ENCODE measurements at regions not wholly inside any gene's neighbourhood (a gene's known extent, or its start where the extent isn't known, plus 50 kb on each side); places are given as distances from the start of the nearest gene placed in this dataset.

DNA sequence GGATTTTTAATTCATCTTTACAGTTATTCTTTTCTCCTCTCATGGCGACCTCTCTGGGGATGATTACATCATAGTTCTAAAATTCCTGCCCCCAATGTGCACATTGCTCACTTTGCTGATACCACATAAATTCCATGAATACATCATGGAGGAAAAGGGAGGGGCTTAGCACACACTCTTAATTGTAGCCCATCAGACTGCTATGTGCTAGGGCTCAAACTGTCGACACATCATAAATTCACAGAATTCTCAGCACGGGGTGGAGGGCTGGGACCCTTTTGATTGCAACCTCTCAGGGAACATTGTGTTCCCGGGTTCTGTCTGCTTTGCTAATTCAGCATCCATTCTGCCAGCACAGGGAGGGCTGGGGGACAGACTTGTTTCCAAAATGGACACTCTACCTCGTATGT lies 592.9 kb downstream of the BCOR start:
- Histone ChIP-seq H3K23ac (ENCODE audit: low read depth, low read length) (no peak overlapping the region), H3K4me2 (ENCODE audit: low read depth, low read length) (no peak overlapping the region), H3K9me1 (ENCODE audit: insufficient read depth, low read length) (no peaks in the 10 kb centered on the region), H2BK15ac (ENCODE audit: low read depth, low read length) (no peak overlapping the region), H3K4me3 (ENCODE audit: insufficient read depth, low read depth, low read length) (no peak overlapping the region), H3K27ac (ENCODE audit: insufficient read depth, low read length) (no peak overlapping the region), H3K79me1 (ENCODE audit: low read depth in 1 of 2, low read length in 2 of 2) (no peaks in the 10 kb centered on the region), H4K91ac (ENCODE audit: insufficient read depth, low read depth, low read length) (no peak overlapping the region), H3K36me3 (ENCODE audit: control insufficient read depth, insufficient read depth, low read length) (no peaks in the 10 kb centered on the region), H3K27me3 (ENCODE audit: control insufficient read depth, insufficient read depth, low read length) (peaks cover 9% of the 10 kb centered on the region), H2AFZ (replicated peaks; ENCODE audit: low read length, poor library complexity) (no peak overlapping the region), H3K4me1 (ENCODE audit: control insufficient read depth, insufficient read depth, low read length) (no peaks in the 10 kb centered on the region), H2AK9ac (replicated peaks; ENCODE audit: low read depth, low read length, poor library complexity) (no peak overlapping the region), H2BK20ac (ENCODE audit: low read depth, low read length) (no peak overlapping the region), H4K20me1 (ENCODE audit: insufficient read depth, low read length) (no peaks in the 10 kb centered on the region), H3K9me3 (ENCODE audit: control insufficient read depth, insufficient read depth, low read length) (peaks cover 14% of the 10 kb centered on the region), H2BK120ac (ENCODE audit: low read depth, low read length) (no peak overlapping the region), H3K18ac (ENCODE audit: low read depth, low read length) (no peak overlapping the region), H4K8ac (ENCODE audit: low read depth in 2 of 2, low read length in 2 of 2) (no peak overlapping the region), H3K9ac (ENCODE audit: low read depth, low read length) (no peak overlapping the region), H3K4ac (ENCODE audit: low read depth, low read length) (no peak overlapping the region), H2AK5ac (ENCODE audit: low read depth, low read length) (no peak overlapping the region), H4K5ac (ENCODE audit: low read depth, low read length) (no peak overlapping the region), H3K56ac (ENCODE audit: extremely low read depth, insufficient read depth, low read length) (no peak overlapping the region), H2BK5ac (ENCODE audit: low read depth, low read length, poor library complexity, severe bottlenecking) (no peak overlapping the region), H3K14ac (replicated peaks; ENCODE audit: low read depth, low read length) (no peak overlapping the region)
- dilution Hi-C loops (cut with HindIII; ENCODE audit: low sequenced_read_pairs, unreplicated experiment) = no loop called here
- POLR2A ChIA-PET (ENCODE audit: unreplicated experiment) = no interaction called here
- ATAC-seq (ENCODE audit: low read depth) = no peak
- CTCF ChIA-PET = no interaction called here
- in situ Hi-C loops (cut with MboI; ENCODE audit: low sequenced_read_pairs) = no loop called here
- DNase-seq = no peak
- intact Hi-C loops (cut with micrococcal nuclease) = no loop called here
- WGBS, 2 experiments (ENCODE audit: extremely low coverage in 2 of 2, insufficient read length in 1 of 2) = 22% methylated on average over 3 of the region's 5 CpGs; no CpG with 5 or more reads in 1 of the 2 experiments
- BruUV-seq (replicated peaks) = no TSS peak
- no peak for TF ChIP-seq BHLHE40 (IDR thresholded peaks at IDR 0.05; ENCODE audit: low read depth, low read length)
- TF ChIP-seq CEBPB (IDR thresholded peaks at IDR 0.05; ENCODE audit: low read depth, low read length) = 0 out of 2 replicates have a peak, but pooled peaks have one; percentile 7
- TF ChIP-seq POLR2A (IDR thresholded peaks at IDR 0.05; ENCODE audit: low read depth, low read length) = no peak

Measured in IMR-90 (cell line).